DMS 273 treated with DMSO at 0.1 percent for 48 hours (cell line): ENCODE measurements at regions not wholly inside any gene's neighbourhood (a gene's known extent, or its start where the extent isn't known, plus 50 kb on each side); places are given as distances from the start of the nearest gene placed in this dataset.
"Not testable (repeated sequence)": the region's sequence is repeated elsewhere in the genome, so short reads cannot be mapped to it uniquely, and the experiment has no call there.

Experiments
- DNase-seq: peaks from one replicate; lab custom pipeline; 2025; lab: John Stamatoyannopoulos, UW

DNA sequence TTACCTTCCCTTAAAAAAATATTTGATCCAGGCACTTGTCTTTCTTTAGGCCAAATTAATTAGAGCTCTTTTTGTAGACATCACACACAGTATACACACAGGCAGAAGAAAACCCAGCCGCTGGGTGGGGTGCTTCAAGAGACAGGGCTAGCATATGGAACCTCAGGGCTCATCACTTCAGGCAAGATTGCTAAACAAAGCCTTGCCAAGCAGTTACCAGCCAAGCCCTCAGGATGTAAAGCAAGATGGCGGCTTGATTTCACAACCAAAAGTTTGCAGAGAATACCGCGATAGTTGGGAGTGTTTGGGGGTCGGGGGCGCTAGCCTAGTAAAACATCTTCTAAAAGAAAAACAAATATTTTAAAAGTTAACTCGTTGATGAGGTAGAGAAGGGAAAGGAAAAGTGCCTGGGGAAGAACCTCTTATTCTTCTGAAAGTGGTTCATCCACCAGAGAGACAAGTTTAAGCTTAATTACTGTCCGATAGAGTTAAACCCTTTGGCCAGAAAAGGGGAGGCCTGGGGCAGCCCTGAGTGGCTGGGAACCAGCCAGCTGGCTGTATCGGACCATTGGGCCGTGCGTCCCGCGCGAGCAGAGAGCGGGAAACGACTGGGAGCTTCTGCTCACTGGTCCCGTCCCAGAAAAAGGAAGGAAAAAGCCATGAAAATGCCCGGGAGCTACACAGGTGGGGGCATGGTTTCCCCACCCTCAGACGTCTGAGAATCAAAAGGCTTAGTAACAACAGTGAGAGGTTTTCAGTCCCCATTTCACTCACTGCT, 254.9 kb upstream of the PCDH20 start:
- DNase-seq, result no peak

- no peak for DNase-seq
Measured at GRCh38 chr13:61664801-61665705, 249.4 kb upstream of the PCDH20 start.

DNA sequence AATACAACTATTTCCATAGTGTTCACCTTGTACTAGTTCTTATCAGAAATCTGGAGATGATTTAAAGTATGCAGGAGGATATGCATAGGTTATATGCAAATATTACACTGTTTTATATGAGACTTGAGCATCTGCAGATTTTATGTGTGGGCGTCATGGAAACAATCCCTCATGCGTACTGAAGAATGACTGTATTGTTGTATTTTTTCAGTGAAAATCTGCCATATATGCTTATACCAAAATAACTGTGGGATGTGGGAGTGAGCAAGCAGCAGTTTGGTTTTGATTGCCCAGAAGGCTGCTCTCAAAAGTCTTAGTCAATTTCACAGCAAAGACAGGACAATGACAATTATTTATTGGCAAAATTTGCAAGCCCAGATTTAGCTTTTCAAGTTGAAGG, 238.8 kb upstream of the PCDH20 start:
- no peak for DNase-seq

GRCh38 chr13:61648547-61648946, 232.9 kb upstream of the PCDH20 start:
- DNase-seq, result peak; percentile 51

- no peak for DNase-seq
Measured at GRCh38 chr13:61612192-61612591, 196.5 kb upstream of the PCDH20 start.

DNA sequence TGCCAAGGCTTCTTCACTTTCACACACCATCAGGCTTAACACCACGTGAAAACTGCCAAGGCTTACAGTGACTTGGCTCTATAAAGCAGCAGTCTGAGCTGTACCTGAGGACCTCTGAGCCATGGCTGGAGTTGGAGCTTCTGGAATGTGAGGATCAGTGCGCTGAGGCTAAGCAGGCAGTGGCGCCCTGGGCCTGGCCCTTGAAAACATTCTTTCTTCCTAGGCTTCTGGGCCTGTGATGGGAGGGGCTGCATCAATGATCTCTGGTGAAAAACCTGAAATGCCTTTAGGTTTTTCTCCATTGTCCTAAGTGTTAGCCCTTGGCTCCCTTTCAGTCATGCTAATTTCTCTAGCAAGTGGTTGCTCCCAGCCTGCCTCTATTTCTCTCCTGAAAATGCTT, 192.5 kb upstream of the PCDH20 start:
- no peak for DNase-seq

GRCh38 chr13:61600360-61601033, 184.8 kb upstream of the PCDH20 start:
- DNase-seq, result no peak

GRCh38 chr13:61592489-61592888, 176.8 kb upstream of the PCDH20 start:
- DNase-seq, result no peak

DNA sequence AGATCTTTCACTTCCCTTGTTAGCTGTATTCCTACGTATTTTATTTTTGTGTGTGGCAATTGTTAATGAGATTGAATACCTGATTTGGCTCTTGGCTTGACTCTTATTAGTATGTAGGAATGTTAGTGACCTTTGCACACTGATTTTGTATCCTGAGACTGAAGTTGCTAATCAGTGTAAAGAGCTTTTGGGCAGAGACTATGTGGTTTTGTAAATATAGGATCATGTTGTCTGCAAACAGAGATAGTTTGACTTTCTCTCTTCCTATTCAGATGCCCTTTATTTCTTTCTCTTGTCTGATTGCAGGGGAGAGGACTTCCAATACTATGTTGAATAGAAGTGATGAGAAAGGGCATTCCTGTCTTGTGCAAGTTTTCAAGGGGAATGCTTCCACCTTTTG, 160.3 kb upstream of the PCDH20 start:
- DNase-seq, result no peak

GRCh38 chr13:61563645-61564044, 148.0 kb upstream of the PCDH20 start:
- DNase-seq, result no peak

DNA sequence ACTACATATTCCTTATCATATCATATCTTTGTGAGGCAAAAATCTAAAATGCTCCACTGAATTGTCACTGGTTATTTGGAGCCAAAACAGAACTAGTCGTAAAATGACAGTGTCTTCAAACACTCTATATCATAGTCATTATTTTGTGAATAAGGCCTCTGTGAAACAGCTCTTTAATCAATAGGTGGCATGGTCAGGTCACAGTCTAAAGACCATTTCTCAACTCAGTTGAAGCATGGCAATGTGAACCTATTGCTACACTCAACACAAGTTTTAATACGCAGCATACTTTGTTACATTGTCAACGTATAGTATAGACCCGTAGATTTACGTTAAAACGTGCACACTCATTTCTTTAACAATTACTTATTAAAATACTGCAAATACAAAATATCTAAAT, 131.3 kb upstream of the PCDH20 start:
- no peak for DNase-seq

DNA sequence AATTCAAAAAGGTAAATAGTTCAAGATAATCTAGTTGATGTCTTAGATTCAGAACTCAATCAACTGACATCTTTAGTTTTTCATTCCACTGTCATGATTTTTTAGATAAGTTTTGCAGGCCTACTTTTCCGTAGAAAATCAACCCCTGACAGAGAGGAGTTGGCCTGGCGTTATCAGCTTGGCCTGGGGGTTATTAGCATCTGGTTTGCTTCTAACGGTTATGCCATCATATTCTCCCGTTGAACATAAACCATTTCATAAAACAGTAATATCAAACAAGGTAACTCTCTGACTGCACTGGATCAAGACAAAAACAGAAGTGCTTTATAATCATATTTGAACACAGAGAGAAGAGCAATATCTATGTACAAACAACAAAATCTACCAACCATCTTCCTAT, 130.8 kb upstream of the PCDH20 start:
- DNase-seq, result no peak

- no peak for DNase-seq
Measured at GRCh38 chr13:61536433-61536832, 120.8 kb upstream of the PCDH20 start.

DNA sequence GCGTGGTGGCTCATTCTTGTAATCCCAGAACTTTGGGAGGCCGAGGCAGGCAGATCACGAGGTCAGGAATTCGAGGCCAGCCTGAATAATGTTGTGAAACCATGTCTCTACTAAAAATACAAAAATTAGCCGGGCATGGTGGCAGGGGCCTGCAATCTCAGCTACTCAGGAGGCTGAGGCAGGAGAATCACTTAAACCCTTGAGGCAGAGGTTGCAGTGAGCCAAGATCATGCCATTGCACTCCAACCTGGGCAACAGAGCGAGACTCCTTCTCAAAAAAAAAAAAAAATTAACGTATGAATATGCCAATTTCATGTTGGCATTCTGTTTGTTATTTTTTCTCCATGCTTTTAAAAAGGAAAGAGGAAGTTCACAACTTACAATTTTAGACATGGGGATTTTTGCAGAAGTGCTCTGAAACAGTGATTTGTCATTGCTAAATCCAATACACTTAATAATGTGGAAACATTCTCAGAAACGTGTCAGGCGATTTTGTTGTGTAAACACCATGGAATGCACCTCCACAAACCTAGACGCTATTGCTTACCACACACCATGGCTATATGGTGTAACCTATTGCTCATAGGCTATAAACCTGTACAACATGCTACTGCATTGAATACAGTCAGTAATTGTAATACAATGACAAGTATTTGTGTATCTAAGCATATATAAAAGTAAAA, 115.9 kb upstream of the PCDH20 start:
- DNase-seq, result no peak

DNA sequence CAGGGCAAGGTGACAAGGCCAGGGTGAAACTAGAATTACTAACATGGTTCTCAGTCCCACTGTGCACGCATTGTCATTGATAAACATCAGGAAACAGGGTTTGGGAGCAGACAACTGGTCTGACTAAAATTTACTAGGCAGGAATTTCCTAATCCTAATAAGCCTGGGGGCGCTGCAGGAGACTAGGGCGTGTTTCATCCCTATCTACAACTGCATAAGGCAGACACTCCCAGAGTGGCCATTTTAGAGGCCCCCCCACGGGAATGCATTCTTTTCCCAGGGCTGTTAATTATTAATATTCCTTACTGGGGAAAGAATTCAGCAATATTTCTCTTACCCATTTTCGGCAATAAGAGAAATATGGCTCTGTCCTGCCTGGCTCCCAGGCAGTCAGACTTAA, 103.6 kb upstream of the PCDH20 start:
- DNase-seq, result not testable (repeated sequence)

GRCh38 chr13:61508936-61509335, 93.3 kb upstream of the PCDH20 start:
- DNase-seq, result no peak

DNA sequence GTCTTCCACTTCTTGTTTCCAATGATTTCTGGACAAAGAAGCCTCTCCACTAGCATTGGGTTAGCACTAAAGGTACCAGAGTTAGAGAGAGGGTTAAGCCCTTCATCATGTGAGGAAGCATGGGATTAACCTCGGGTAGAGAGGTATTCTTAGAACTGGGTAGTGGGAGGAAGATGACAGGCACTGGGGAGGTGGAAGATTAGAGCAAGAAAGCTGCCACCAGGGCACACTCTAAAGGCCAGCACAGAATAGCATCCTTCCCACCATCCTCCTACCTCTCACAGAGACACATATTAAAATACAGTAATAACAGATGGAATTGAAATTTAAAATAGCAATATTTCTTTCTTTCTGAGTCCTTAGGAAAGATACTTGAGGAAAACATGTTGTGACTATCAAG, 84.5 kb upstream of the PCDH20 start:
- DNase-seq, result no peak

DNA sequence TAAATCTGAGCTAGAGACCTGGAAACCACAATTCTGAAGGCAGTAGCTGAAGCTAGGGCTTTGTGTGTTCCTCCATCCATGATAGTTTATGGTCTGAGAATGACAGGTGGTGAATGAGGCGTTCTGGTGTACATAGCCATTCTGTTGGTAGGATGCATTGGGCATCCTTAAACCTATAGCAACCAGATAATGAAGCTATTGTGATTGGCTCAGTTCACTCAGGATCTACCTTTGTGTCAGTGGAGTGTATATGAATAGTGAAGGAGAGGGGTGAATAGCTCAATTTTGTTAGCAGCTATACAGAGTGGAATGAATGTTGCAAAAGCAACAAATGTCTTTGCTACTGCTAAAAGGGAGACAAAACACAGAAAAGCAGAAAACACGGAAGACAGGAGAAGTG, 80.0 kb upstream of the PCDH20 start:
- DNase-seq, result no peak

GRCh38 chr13:61493556-61493955, 77.9 kb upstream of the PCDH20 start:
- DNase-seq, result not testable (repeated sequence)

DNA sequence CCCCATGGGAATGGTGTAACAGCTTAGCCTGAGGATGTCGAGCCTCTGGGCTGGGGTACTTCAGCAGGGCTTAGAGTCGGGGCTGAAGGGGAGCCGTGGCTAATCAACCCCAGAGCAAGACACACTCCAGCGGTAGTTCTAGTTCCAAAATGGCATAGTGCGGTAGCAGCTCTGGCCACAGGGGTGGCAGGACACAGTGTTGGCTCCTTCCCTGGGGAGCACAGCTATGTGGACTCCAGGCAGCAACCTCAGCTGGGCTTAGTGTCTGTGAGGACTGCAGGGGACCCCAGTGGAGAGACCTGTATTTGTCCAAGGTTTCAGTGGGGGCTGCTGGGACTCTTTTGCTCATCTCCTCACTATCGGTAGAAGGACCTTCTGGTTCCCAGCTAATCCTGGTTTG, 70.8 kb upstream of the PCDH20 start:
- DNase-seq, result no peak

DNA sequence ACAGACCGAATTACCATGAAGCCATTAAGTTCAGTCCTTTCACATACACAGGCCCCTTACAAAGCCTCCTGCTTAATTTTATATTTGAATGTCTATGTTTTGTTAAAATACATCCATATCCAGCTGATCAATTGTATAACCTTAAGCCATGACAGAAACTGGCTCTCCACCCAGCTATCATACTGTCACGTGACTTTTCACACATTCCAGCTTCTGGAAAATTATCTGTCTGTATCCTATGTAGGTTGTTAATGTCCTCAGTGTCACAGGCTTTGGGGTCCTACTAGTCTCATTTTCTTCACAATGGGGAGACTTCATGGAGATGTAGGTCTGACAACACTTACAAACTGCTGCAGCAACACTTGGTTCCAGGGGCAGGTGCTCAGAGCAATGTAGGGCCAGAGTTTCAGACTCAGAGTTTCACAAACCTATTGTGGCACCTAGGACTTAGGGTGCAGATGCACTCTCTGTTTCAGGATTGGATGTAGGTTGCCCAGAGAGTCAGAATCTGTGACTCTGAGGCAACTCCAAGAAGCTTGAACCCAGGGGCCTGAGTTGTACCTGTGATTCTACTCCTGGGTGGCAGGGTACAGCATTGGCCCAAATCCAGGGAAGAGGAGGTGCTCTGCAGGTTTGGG, 69.6 kb upstream of the PCDH20 start:
- DNase-seq, result no peak

DNA sequence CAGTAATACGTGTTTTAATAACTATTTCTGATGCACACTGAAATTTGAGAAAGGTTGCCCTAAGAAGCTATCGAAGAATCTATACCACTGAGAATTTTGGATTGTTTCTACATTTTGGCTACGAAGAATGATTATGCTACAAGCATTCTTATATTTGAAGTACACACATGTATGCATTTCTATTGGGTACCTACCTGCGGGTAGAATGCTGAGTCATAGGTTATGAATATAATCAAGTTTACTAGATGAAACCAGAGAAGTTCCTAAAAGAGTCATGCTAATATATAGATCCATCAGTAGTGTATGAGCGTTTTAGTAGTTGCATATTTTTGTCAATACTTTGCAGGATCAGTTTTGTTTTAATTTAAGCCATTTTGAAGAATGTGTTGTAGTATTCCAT, 62.0 kb upstream of the PCDH20 start:
- no peak for DNase-seq
